Left colon (tissue), 2 donors: ENCODE measurements at regions not wholly inside any gene's neighbourhood (a gene's known extent, or its start where the extent isn't known, plus 50 kb on each side); places are given as distances from the start of the nearest gene placed in this dataset.
"Not testable (repeated sequence)": the region's sequence is repeated elsewhere in the genome, so short reads cannot be mapped to it uniquely, and the experiment has no call there.

Experiments
- ATAC-seq: fragments of 200-7000 bp; cut with Tn5 transposase; one replicate; pipeline ENCODE4 v1.9.1; 2020; ENCODE audit warnings: mild to moderate bottlenecking, moderate library complexity
- DNase-seq, 2 donors: peaks; one replicate each; pipeline ENCODE4 v3.0.0-alpha.2; 2020
- intact Hi-C, 2 donors: fragments of 100-400 bp; cut with DNase I in 1 of 2; cut with micrococcal nuclease in 1 of 2; formaldehyde crosslinking; loops; one replicate each; pipeline versions ENCODE4 v1.11.2 to v1.14.0; 2022; cut with DNase I, micrococcal nuclease
- donor health status: DM: no; HTN: no; CAD: no.
- donor health status: DM: yes; HTN: yes; CAD: no.

DNA sequence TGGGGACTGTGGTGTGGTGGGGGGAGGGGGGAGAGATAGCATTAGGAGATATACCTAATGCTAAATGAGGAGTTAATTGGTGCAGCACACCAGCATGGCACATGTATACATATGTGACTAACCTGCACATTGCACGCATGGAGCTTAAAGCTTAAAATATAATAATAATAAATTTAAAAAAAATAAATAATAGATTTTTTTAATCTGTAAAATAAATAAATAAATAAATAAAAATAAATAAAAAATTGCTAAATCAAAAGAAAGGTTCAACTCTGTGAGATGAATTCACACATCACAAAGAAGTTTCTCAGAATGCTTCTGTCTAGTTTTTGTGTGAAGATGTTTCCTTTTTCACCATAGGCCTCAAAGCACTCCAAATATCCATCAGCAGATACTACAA lies 1793.7 kb downstream of the UQCRFS1 start:
- DNase-seq, intact Hi-C loops, ATAC-seq: not testable (repeated sequence)

DNA sequence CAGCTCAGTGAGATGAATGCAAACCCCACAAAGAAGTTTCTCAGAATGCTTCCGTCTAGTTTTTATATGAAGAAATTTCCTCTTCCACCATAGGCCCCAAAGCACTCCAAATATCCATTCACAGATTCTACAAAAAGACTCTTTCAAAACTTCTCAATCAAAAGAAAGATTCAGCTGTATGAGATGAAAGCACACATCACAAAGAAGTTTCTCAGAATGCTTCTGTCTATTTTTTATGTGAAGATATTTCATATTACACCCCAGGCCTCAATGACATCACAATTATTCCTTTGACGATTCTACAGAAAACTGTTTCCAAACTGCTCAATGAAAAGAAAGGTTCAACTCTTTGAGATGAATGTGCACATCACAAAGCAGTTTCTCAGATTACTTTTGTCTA lies 1819.4 kb downstream of the UQCRFS1 start:
- ATAC-seq (no peak), DNase-seq (no peak)
- intact Hi-C loops: no loop called here

- peak in 1 of 2 donors; percentile 22 for DNase-seq
- intact Hi-C loops: no loop called here
- ATAC-seq: no peak
These were observed 1820.8 kb downstream of the UQCRFS1 start for GRCh38 chr19:27392027-27392632.

- ATAC-seq, DNase-seq, intact Hi-C loops: not testable (repeated sequence)
These were observed 1833.6 kb downstream of the UQCRFS1 start for GRCh38 chr19:27379306-27379705.

GRCh38 chr19:27369603-27370002 lies 1843.3 kb downstream of the UQCRFS1 start:
- DNase-seq, intact Hi-C loops, ATAC-seq: not testable (repeated sequence)

GRCh38 chr19:27362438-27362837 lies 1850.5 kb downstream of the UQCRFS1 start:
- intact Hi-C loops, ATAC-seq: not testable (repeated sequence)

DNA sequence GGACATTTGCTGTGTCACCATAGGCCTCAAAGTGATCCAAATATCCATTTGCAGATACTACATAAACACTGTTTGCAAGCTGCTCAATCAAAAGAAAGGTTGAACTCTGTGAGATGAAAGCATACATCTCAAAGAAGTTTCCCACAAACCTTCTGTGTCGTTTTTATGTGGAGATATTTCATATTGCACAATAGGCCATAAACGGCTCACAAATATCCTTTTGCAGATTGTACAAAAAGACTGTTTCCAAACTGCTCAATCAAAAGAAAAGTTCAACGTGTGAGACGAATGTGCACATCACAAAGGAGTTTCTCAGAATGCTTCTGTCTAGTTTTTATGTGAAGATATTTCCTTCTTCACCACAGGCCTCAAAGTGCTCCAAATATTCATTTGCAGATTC lies 1857.4 kb downstream of the UQCRFS1 start:
- intact Hi-C loops, DNase-seq, ATAC-seq: not testable (repeated sequence)

More at GRCh38 chr19:27362438-27362837, 1850.5 kb downstream of the UQCRFS1 start:
- not testable (repeated sequence) for DNase-seq
